ENCODE measurements at regions not wholly inside any gene's neighbourhood (a gene's known extent, or its start where the extent isn't known, plus 50 kb on each side); places are given as distances from the start of the nearest gene placed in this dataset. TPM values are rescaled to one million over a fixed set of nuclear protein-coding genes. Genes with fewer than 3 reads are reported as not detected.

DNA sequence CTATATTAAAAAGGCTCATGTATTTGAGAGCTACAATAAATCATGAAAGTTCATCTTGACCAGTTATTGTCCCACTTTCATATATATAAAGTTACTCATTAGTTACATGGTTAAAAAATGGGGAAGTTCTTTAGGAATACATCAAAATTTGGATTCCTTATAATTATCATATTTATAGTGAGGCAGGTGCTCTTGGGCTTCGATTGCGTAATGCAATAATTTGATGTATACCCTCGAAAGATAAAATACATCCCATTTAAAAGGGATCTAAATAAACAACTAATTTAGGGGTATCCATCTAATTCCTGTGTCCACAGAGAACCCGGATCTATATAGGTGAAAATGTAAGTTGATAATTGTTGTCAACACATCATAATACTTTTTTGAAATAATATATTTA is 444.6 kb downstream of the RIT2 start:
- Histone ChIP-seq H3K4me1 (no peaks in the 10 kb centered on the region), H3K9me3 (no peaks in the 10 kb centered on the region), H3K27ac (no peak overlapping the region), H3K4me3 (no peak overlapping the region), H3K36me3 (no peaks in the 10 kb centered on the region), H3K27me3 (no peaks in the 10 kb centered on the region)
- DNase-seq (ENCODE audit: low spot score in 2 of 2) = no peak
- WGBS, 2 donors = 93 to 95% methylated on average over 4 of the region's 4 CpGs
- no peak for TF ChIP-seq EP300 (IDR thresholded peaks at IDR 0.05)
- TF ChIP-seq POLR2A (IDR thresholded peaks at IDR 0.05) = no peak
- TF ChIP-seq CTCF (IDR thresholded peaks at IDR 0.05) = no peak

- TF ChIP-seq CTCF (IDR thresholded peaks at IDR 0.05) (no peak), EP300 (IDR thresholded peaks at IDR 0.05) (no peak), POLR2A (IDR thresholded peaks at IDR 0.05) (no peak)
- 90 to 93% methylated on average over 1 of the region's 1 CpG for WGBS, 2 donors
- Histone ChIP-seq H3K36me3 (no peaks in the 10 kb centered on the region), H3K9me3 (no peaks in the 10 kb centered on the region), H3K4me1 (no peaks in the 10 kb centered on the region), H3K27me3 (no peaks in the 10 kb centered on the region), H3K27ac (no peak overlapping the region), H3K4me3 (no peak overlapping the region)
- no peak for DNase-seq (ENCODE audit: low spot score in 2 of 2)
These were observed 439.7 kb downstream of the RIT2 start for GRCh38 chr18:42675810-42676209.

GRCh38 chr18:42683094-42683493 is 432.4 kb downstream of the RIT2 start:
- no peaks in the 10 kb centered on the region for H3K36me3 ChIP-seq
- H3K4me3 ChIP-seq = no peak overlapping the region
- H3K27me3 ChIP-seq = no peaks in the 10 kb centered on the region
- no peaks in the 10 kb centered on the region for H3K4me1 ChIP-seq
- no peak for TF ChIP-seq CTCF (IDR thresholded peaks at IDR 0.05)
- no peak for TF ChIP-seq EP300 (IDR thresholded peaks at IDR 0.05)
- no peak for TF ChIP-seq POLR2A (IDR thresholded peaks at IDR 0.05)
- DNase-seq (ENCODE audit: low spot score in 2 of 2) = no peak
- peaks cover 0 to 19% (median 0%) of the 10 kb centered on the region in 4 donors for H3K9me3 ChIP-seq
- no peak overlapping the region for H3K27ac ChIP-seq
- WGBS, 2 donors = 84 to 86% methylated on average over 2 of the region's 2 CpGs

- TF ChIP-seq EP300 (IDR thresholded peaks at IDR 0.05) (no peak), CTCF (IDR thresholded peaks at IDR 0.05) (no peak)
- 87 to 90% methylated on average over 4 of the region's 4 CpGs for WGBS, 2 donors
These were observed 426.2 kb downstream of the RIT2 start for GRCh38 chr18:42689310-42689709.

More at GRCh38 chr18:42689310-42689709, 426.2 kb downstream of the RIT2 start:
- no peak overlapping the region for H3K4me3 ChIP-seq
- DNase-seq (ENCODE audit: low spot score in 2 of 2) = no peak
- H3K4me1 ChIP-seq = no peaks in the 10 kb centered on the region
- H3K27ac ChIP-seq = no peak overlapping the region
- no peaks in the 10 kb centered on the region for H3K36me3 ChIP-seq
- no peaks in the 10 kb centered on the region for H3K27me3 ChIP-seq
- no peaks in the 10 kb centered on the region for H3K9me3 ChIP-seq

Small RNA genes lying in the stretch of these regions (small RNA-seq; reads per million reads assigned to genes)
- gene RNA5SP454 = not detected

All from tibial nerve (tissue), 4 donors.